ENCODE measurements at regions not wholly inside any gene's neighbourhood (a gene's known extent, or its start where the extent isn't known, plus 50 kb on each side); places are given as distances from the start of the nearest gene placed in this dataset.

DNA sequence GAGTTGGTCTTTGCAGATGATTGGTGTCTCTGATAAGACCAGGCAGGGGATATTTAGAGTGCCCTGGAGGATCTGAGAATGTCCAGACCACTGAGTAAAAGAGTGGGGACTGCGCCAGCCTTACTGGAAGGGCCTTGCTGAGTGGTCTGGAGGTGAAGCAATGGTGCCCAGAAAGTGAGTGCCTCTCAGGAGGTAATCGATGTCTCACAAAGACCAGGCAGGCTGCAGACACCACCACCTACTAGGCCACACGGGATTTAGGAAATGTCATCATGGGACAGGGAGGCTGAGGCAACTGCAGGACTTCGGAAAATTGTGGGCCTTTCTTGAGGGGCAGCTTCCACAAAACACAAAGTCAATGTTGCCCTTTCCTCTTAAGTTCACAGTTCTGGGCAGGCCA lies 57.2 kb upstream of the STEAP1B start (continued):
- TF ChIP-seq, protein P1, sequence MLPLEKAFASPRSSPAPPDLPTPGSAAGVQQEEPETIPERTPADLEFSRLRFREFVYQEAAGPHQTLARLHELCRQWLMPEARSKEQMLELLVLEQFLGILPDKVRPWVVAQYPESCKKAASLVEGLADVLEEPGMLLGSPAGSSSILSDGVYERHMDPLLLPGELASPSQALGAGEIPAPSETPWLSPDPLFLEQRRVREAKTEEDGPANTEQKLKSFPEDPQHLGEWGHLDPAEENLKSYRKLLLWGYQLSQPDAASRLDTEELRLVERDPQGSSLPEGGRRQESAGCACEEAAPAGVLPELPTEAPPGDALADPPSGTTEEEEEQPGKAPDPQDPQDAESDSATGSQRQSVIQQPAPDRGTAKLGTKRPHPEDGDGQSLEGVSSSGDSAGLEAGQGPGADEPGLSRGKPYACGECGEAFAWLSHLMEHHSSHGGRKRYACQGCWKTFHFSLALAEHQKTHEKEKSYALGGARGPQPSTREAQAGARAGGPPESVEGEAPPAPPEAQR (CRISPR knock-in tag; IDR thresholded peaks at IDR 0.05), result no peak
- TF ChIP-seq TEAD4 (CRISPR knock-in tag; IDR thresholded peaks at IDR 0.05) (no peak), SMAD3 (CRISPR knock-in tag; IDR thresholded peaks at IDR 0.05; ENCODE audit: borderline replicate concordance) (no peak), OVOL2 (CRISPR knock-in tag; IDR thresholded peaks at IDR 0.05; ENCODE audit: borderline replicate concordance) (no peak), ESRRA (CRISPR knock-in tag; IDR thresholded peaks at IDR 0.05; ENCODE audit: borderline replicate concordance) (no peak)
- TF ChIP-seq, protein P2, sequence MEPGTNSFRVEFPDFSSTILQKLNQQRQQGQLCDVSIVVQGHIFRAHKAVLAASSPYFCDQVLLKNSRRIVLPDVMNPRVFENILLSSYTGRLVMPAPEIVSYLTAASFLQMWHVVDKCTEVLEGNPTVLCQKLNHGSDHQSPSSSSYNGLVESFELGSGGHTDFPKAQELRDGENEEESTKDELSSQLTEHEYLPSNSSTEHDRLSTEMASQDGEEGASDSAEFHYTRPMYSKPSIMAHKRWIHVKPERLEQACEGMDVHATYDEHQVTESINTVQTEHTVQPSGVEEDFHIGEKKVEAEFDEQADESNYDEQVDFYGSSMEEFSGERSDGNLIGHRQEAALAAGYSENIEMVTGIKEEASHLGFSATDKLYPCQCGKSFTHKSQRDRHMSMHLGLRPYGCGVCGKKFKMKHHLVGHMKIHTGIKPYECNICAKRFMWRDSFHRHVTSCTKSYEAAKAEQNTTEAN (CRISPR knock-in tag; IDR thresholded peaks at IDR 0.05), result no peak
- TF ChIP-seq, protein P3, sequence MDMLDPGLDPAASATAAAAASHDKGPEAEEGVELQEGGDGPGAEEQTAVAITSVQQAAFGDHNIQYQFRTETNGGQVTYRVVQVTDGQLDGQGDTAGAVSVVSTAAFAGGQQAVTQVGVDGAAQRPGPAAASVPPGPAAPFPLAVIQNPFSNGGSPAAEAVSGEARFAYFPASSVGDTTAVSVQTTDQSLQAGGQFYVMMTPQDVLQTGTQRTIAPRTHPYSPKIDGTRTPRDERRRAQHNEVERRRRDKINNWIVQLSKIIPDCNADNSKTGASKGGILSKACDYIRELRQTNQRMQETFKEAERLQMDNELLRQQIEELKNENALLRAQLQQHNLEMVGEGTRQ (CRISPR knock-in tag; IDR thresholded peaks at IDR 0.05), result no peak

DNA sequence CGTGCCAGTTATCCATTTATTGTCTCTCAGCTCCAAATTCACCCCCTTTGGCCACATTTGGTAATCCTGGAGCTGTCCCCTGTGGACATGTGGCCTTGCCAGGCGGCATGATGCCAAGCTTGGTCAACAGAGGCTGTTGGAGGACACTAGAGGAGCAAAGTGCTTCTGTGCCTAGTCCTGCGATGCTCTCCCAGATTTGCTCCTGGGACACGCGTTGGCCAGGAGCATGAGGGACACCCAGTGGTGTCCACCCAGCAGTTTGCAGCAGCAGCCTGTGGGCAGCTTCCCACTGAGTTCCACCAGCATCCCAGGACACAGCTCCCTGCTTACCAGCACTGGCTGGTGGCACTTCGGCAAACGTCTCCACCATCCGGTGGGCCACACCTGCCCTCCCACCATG lies 55.5 kb upstream of the STEAP1B start:
- ATAC-seq (no peak), DNase-seq (ENCODE audit: low spot score) (no peak)
- ChIA-PET CTCF (no interaction called here), POLR2A (no interaction called here)
- no peaks in the 10 kb centered on the region; the same call in 1 of the 2 replicates for H3K9me3 Mint-ChIP-seq
- H3K27ac Mint-ChIP-seq, result no peak overlapping the region
- H3K4me1 Mint-ChIP-seq, result peaks cover 29% of the 10 kb centered on the region
- H3K36me3 Mint-ChIP-seq, result no peaks in the 10 kb centered on the region
- peaks cover 4% of the 10 kb centered on the region; the same call in 1 of the 2 replicates for H3K27me3 Mint-ChIP-seq (ENCODE audit: low read depth)
- TF ChIP-seq EMX1 (CRISPR knock-in tag; IDR thresholded peaks at IDR 0.05), result no peak
- no peak for TF ChIP-seq FOXK1 (CRISPR knock-in tag; IDR thresholded peaks at IDR 0.05)
- no peak for TF ChIP-seq NFATC4 (CRISPR knock-in tag; IDR thresholded peaks at IDR 0.05)
- no peak for TF ChIP-seq NR3C1 (CRISPR knock-in tag; conservative IDR thresholded peaks at IDR 0.05; ENCODE audit: low read depth)
- TF ChIP-seq GTF2I (CRISPR knock-in tag; conservative IDR thresholded peaks at IDR 0.05), result no peak
- TF ChIP-seq, protein P4, sequence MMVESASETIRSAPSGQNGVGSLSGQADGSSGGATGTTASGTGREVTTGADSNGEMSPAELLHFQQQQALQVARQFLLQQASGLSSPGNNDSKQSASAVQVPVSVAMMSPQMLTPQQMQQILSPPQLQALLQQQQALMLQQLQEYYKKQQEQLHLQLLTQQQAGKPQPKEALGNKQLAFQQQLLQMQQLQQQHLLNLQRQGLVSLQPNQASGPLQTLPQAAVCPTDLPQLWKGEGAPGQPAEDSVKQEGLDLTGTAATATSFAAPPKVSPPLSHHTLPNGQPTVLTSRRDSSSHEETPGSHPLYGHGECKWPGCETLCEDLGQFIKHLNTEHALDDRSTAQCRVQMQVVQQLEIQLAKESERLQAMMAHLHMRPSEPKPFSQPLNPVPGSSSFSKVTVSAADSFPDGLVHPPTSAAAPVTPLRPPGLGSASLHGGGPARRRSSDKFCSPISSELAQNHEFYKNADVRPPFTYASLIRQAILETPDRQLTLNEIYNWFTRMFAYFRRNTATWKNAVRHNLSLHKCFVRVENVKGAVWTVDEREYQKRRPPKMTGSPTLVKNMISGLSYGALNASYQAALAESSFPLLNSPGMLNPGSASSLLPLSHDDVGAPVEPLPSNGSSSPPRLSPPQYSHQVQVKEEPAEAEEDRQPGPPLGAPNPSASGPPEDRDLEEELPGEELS (CRISPR knock-in tag; IDR thresholded peaks at IDR 0.05), result no peak
- TF ChIP-seq, protein P2 (CRISPR knock-in tag; IDR thresholded peaks at IDR 0.05), result no peak
- no peak for TF ChIP-seq NR1H2 (CRISPR knock-in tag; IDR thresholded peaks at IDR 0.05)
- no peak for TF ChIP-seq ATF1 (CRISPR knock-in tag; IDR thresholded peaks at IDR 0.05)
- no peak overlapping the region for H3K4me3 Mint-ChIP-seq

DNA sequence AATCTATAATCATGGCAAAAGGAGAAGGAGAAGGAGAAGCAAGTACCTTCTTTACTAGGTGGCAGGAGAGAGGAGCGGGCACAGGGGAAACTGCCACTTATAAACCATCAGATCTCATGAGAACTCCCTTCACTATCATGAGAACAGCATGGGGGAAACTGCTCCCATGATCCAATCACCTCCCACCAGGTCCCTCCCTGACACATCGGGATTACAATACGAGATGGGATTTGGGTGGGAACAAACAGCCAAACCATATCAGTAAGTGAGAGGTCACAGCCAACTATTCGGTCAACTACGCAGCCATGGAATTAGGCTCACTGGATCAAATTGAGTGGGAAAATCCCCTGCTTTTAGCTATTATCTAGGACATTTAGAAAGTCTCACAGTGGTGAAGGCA lies 54.2 kb upstream of the STEAP1B start:
- no peak for ATAC-seq
- CTCF ChIA-PET, result interaction anchor here (1.3 kb wide), 1 partner anchor 174 kb away, joined by 4 read pairs; no protein-coding TSS in a partner anchor
- Mint-ChIP-seq H3K27me3 (ENCODE audit: low read depth) (peaks cover 4% of the 10 kb centered on the region; the same call in 1 of the 2 replicates), H3K4me1 (peaks cover 20% of the 10 kb centered on the region), H3K9me3 (no peaks in the 10 kb centered on the region; the same call in 1 of the 2 replicates), H3K4me3 (no peak overlapping the region), H3K27ac (no peak overlapping the region), H3K36me3 (no peaks in the 10 kb centered on the region)
- no peak for DNase-seq (ENCODE audit: low spot score)
- POLR2A ChIA-PET, result no interaction called here
- TF ChIP-seq, protein P5, sequence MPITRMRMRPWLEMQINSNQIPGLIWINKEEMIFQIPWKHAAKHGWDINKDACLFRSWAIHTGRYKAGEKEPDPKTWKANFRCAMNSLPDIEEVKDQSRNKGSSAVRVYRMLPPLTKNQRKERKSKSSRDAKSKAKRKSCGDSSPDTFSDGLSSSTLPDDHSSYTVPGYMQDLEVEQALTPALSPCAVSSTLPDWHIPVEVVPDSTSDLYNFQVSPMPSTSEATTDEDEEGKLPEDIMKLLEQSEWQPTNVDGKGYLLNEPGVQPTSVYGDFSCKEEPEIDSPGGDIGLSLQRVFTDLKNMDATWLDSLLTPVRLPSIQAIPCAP (CRISPR knock-in tag; IDR thresholded peaks at IDR 0.05), result no peak
- TF ChIP-seq ETV6 (CRISPR knock-in tag; IDR thresholded peaks at IDR 0.05) (no peak), NFYB (CRISPR knock-in tag; conservative IDR thresholded peaks at IDR 0.05; ENCODE audit: low read depth) (no peak)
- TF ChIP-seq, protein P6, sequence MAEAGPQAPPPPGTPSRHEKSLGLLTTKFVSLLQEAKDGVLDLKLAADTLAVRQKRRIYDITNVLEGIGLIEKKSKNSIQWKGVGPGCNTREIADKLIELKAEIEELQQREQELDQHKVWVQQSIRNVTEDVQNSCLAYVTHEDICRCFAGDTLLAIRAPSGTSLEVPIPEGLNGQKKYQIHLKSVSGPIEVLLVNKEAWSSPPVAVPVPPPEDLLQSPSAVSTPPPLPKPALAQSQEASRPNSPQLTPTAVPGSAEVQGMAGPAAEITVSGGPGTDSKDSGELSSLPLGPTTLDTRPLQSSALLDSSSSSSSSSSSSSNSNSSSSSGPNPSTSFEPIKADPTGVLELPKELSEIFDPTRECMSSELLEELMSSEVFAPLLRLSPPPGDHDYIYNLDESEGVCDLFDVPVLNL (CRISPR knock-in tag; IDR thresholded peaks at IDR 0.05; ENCODE audit: borderline replicate concordance, low read depth), result no peak
- TF ChIP-seq, protein P7, sequence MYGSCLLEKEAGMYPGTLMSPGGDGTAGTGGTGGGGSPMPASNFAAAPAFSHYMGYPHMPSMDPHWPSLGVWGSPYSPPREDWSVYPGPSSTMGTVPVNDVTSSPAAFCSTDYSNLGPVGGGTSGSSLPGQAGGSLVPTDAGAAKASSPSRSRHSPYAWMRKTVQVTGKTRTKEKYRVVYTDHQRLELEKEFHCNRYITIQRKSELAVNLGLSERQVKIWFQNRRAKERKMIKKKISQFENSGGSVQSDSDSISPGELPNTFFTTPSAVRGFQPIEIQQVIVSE (CRISPR knock-in tag; IDR thresholded peaks at IDR 0.05; ENCODE audit: borderline replicate concordance), result no peak
- TF ChIP-seq, protein P8, sequence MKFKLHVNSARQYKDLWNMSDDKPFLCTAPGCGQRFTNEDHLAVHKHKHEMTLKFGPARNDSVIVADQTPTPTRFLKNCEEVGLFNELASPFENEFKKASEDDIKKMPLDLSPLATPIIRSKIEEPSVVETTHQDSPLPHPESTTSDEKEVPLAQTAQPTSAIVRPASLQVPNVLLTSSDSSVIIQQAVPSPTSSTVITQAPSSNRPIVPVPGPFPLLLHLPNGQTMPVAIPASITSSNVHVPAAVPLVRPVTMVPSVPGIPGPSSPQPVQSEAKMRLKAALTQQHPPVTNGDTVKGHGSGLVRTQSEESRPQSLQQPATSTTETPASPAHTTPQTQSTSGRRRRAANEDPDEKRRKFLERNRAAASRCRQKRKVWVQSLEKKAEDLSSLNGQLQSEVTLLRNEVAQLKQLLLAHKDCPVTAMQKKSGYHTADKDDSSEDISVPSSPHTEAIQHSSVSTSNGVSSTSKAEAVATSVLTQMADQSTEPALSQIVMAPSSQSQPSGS (CRISPR knock-in tag; IDR thresholded peaks at IDR 0.05; ENCODE audit: borderline replicate concordance, low read depth), result no peak
- TF ChIP-seq, protein P9, sequence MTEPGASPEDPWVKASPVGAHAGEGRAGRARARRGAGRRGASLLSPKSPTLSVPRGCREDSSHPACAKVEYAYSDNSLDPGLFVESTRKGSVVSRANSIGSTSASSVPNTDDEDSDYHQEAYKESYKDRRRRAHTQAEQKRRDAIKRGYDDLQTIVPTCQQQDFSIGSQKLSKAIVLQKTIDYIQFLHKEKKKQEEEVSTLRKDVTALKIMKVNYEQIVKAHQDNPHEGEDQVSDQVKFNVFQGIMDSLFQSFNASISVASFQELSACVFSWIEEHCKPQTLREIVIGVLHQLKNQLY (CRISPR knock-in tag; IDR thresholded peaks at IDR 0.05), result no peak

Data from WTC11 (cell line).